Lung (tissue), 11 donors: ENCODE measurements at regions not wholly inside any gene's neighbourhood (a gene's known extent, or its start where the extent isn't known, plus 50 kb on each side); places are given as distances from the start of the nearest gene placed in this dataset.

Experiments
- ATAC-seq: fragments of 200-7000 bp; cut with Tn5 transposase; one replicate; pipeline ENCODE4 v1.9.1; 2020; ENCODE audit warnings: moderate number of reproducible peaks; ENCODE audit not compliant: insufficient read depth, low FRiP score
- DNase-seq, 3 donors: peaks; one replicate each; pipeline ENCODE4 v3.0.0-alpha.2; 2013 to 2017
- H3K27ac ChIP-seq, 2 donors: one replicate each; pipeline ENCODE4 v1.5.1; 2013; ENCODE audit warnings: mild to moderate bottlenecking in 2 of 2, moderate library complexity in 2 of 2, control low read depth in 1 of 2, inconsistent platforms in 1 of 2, low read depth in 1 of 2, low read length in 1 of 2
- H3K27me3 ChIP-seq, 3 donors: one replicate each; pipeline ENCODE4 v1.5.1; 2013; ENCODE audit warnings: low read length in 2 of 3; ENCODE audit not compliant: control insufficient read depth in 3 of 3, insufficient read depth in 3 of 3
- H3K36me3 ChIP-seq, 4 donors: one replicate each; pipeline ENCODE4 v1.5.1; 2013; ENCODE audit warnings: low read length in 4 of 4, mild to moderate bottlenecking in 1 of 4, moderate library complexity in 1 of 4; ENCODE audit not compliant: control insufficient read depth in 4 of 4, insufficient read depth in 4 of 4
- H3K4me1 ChIP-seq, 5 donors: one replicate each; pipeline ENCODE4 v1.5.1; 2013; ENCODE audit warnings: low read length in 5 of 5, mild to moderate bottlenecking in 2 of 5, moderate library complexity in 1 of 5; ENCODE audit not compliant: control insufficient read depth in 5 of 5, insufficient read depth in 5 of 5
- H3K4me3 ChIP-seq: one replicate; pipeline ENCODE4 v1.5.1; 2013; ENCODE audit warnings: mild to moderate bottlenecking, control low read depth, moderate library complexity
- H3K9ac ChIP-seq, 2 donors: one replicate each; pipeline ENCODE4 v1.5.1; 2013; ENCODE audit warnings: low read length in 2 of 2, control low read depth in 1 of 2; ENCODE audit not compliant: insufficient read depth in 1 of 2
- H3K9me3 ChIP-seq, 4 donors: one replicate each; pipeline ENCODE4 v1.5.1; 2013; ENCODE audit warnings: low read length in 3 of 4, mild to moderate bottlenecking in 1 of 4, moderate library complexity in 1 of 4; ENCODE audit not compliant: control insufficient read depth in 4 of 4, insufficient read depth in 3 of 4
- CTCF ChIP-seq: IDR thresholded peaks from 2 replicates; pipeline ENCODE4 v1.5.1; 2012; ENCODE audit warnings: mild to moderate bottlenecking; ENCODE audit errors: control extremely low read depth, extremely low read depth
- WGBS, 2 donors: extraction: QIAGEN DNeasy Blood & Tissue Kit; methylation state at CpG; one replicate each; pipeline ENCODE4 v1.1.7; 2013; 5-methylcytosine and 5-hydroxymethylcytosine counted together
- donor health status: control.
- donor health status: control.
- donor health status: Bipolar disorder and iron deficiency.
- donor health status: healthy.
- donor health status: DM: yes; HTN: yes; CAD: no.

GRCh38 chr13:102933523-102933922 is 87.7 kb downstream of the ERCC5 start:
- WGBS, 2 donors, result 83 to 85% methylated on average over 3 of the region's 3 CpGs

GRCh38 chr13:102933122-102933521 is 87.3 kb downstream of the ERCC5 start:
- 90 to 92% methylated on average over 6 of the region's 6 CpGs for WGBS, 2 donors
- Histone ChIP-seq H3K36me3 (no peaks in the 10 kb centered on the region), H3K27ac (no peak overlapping the region), H3K27me3 (no peaks in the 10 kb centered on the region), H3K9ac (no peak overlapping the region), H3K4me1 (peaks cover 0 to 5% (median 0%) of the 10 kb centered on the region in 5 donors), H3K4me3 (no peak overlapping the region), H3K9me3 (no peaks in the 10 kb centered on the region)
- ATAC-seq (no peak), DNase-seq (no peak)
- no peak for TF ChIP-seq CTCF

More at GRCh38 chr13:102933523-102933922, 87.7 kb downstream of the ERCC5 start:
- Histone ChIP-seq H3K9me3 (no peaks in the 10 kb centered on the region), H3K4me3 (no peak overlapping the region), H3K36me3 (no peaks in the 10 kb centered on the region), H3K9ac (no peak overlapping the region), H3K27ac (no peak overlapping the region), H3K4me1 (peaks cover 0 to 5% (median 0%) of the 10 kb centered on the region in 5 donors), H3K27me3 (no peaks in the 10 kb centered on the region)
- no peak for ATAC-seq
- DNase-seq, result no peak
- no peak for TF ChIP-seq CTCF

DNA sequence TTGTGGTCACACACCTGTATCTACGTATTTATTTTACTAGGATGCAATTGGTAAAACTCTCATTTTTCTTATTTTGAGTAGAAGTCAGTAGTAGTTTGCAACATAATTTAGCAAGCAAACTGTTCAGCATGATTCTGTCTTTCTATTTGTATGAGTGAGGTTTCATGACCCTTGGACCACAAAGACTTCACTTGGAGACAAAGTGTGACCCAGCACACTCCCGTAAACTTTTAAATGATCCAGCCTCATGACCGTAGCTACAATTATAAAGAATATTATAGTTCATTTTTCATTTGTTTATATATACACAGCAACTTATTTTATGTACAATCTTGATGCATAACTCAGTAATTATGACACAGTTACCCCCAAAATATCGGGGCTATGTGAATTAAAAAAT is 86.5 kb downstream of the ERCC5 start:
- WGBS, 2 donors, result 88 to 94% methylated on average over 4 of the region's 4 CpGs
- DNase-seq, result no peak
- no peaks in the 10 kb centered on the region for H3K9me3 ChIP-seq
- no peaks in the 10 kb centered on the region for H3K27me3 ChIP-seq
- TF ChIP-seq CTCF, result no peak
- no peak for ATAC-seq
- no peak overlapping the region for H3K9ac ChIP-seq
- peaks cover 0 to 5% (median 0%) of the 10 kb centered on the region in 5 donors for H3K4me1 ChIP-seq
- H3K4me3 ChIP-seq, result no peak overlapping the region
- no peak overlapping the region for H3K27ac ChIP-seq
- no peaks in the 10 kb centered on the region for H3K36me3 ChIP-seq

- no peak overlapping the region for H3K9ac ChIP-seq
- no peaks in the 10 kb centered on the region for H3K36me3 ChIP-seq
- no peak overlapping the region for H3K27ac ChIP-seq
- no peak for TF ChIP-seq CTCF
- H3K27me3 ChIP-seq, result no peaks in the 10 kb centered on the region
- ATAC-seq (no peak), DNase-seq (no peak)
- H3K4me1 ChIP-seq, result no peaks in the 10 kb centered on the region
- H3K4me3 ChIP-seq, result no peak overlapping the region
- 41 to 68% methylated on average over 3 of the region's 3 CpGs for WGBS, 2 donors
- H3K9me3 ChIP-seq, result no peaks in the 10 kb centered on the region
Measured at GRCh38 chr13:102930566-102930965, 84.7 kb downstream of the ERCC5 start.
